ENCODE measurements at regions not wholly inside any gene's neighbourhood (a gene's known extent, or its start where the extent isn't known, plus 50 kb on each side); places are given as distances from the start of the nearest gene placed in this dataset.

DNA sequence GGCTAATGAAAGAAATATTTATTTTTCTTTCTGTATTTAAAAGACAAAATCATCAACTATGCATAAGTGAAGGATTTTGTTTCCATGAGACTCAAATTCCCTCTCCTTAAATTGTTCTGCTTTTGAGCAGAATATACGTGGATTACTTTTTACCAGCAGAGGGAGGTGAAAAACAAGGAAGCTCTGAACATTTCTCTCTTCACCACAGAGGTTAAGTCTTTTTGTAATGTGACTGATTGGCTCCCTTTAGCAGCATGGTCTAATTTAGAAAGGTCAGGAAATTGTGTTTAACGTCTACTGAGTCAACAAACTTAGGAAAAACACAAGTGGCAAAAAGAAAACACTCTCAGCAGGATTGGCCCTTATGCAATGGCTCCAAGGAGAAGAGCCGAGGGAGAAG, 55.1 kb upstream of the F9 start:
- TF ChIP-seq CTCF (IDR thresholded peaks at IDR 0.05) (peak in 2 of 7 experiments; percentile 8 to 13), POLR2A (IDR thresholded peaks at IDR 0.05) (no peak)
